Mucosa of gallbladder (tissue), 1 donor: ENCODE measurements at regions not wholly inside any gene's neighbourhood (a gene's known extent, or its start where the extent isn't known, plus 50 kb on each side); places are given as distances from the start of the nearest gene placed in this dataset.
"Not testable (repeated sequence)": the region's sequence is repeated elsewhere in the genome, so short reads cannot be mapped to it uniquely, and the experiment has no call there.

Source experiments
- DNase-seq: peaks from one replicate; pipeline ENCODE4 v3.0.0-alpha.2; 2020; ENCODE audit warnings: low spot score
- donor health status: DM: no; HTN: no; CAD: no.

GRCh38 chr2:234694244-234695013 lies 197.5 kb upstream of the ARL4C start:
- DNase-seq: no peak

- not testable (repeated sequence) for DNase-seq
These were observed 196.9 kb upstream of the ARL4C start for GRCh38 chr2:234693681-234694190.

- DNase-seq: not testable (repeated sequence)
These were observed 196.3 kb upstream of the ARL4C start for GRCh38 chr2:234693191-234693590.

GRCh38 chr2:234691968-234692955 lies 195.4 kb upstream of the ARL4C start:
- no peak for DNase-seq

- DNase-seq: no peak
These were observed 194.3 kb upstream of the ARL4C start for GRCh38 chr2:234691214-234691575.

- no peak for DNase-seq
These were observed 193.8 kb upstream of the ARL4C start for GRCh38 chr2:234690569-234691213.

- DNase-seq: no peak
These were observed 193.1 kb upstream of the ARL4C start for GRCh38 chr2:234689911-234690379.

GRCh38 chr2:234687718-234688475 lies 191.0 kb upstream of the ARL4C start:
- no peak for DNase-seq

- DNase-seq: no peak
These were observed 189.4 kb upstream of the ARL4C start for GRCh38 chr2:234686088-234686890.

GRCh38 chr2:234684466-234684865 lies 187.6 kb upstream of the ARL4C start:
- DNase-seq: no peak

- DNase-seq: no peak
These were observed 187.1 kb upstream of the ARL4C start for GRCh38 chr2:234683950-234684349.

GRCh38 chr2:234682492-234683228 lies 185.8 kb upstream of the ARL4C start:
- DNase-seq: no peak

GRCh38 chr2:234680688-234681619 lies 184.1 kb upstream of the ARL4C start:
- no peak for DNase-seq

GRCh38 chr2:234679741-234680687 lies 183.1 kb upstream of the ARL4C start:
- DNase-seq: peak; percentile 55

- DNase-seq: no peak
These were observed 182.4 kb upstream of the ARL4C start for GRCh38 chr2:234679301-234679740.

- DNase-seq: no peak
These were observed 181.8 kb upstream of the ARL4C start for GRCh38 chr2:234678711-234679110.
